Suprapubic skin (tissue), 4 donors: ENCODE measurements at regions not wholly inside any gene's neighbourhood (a gene's known extent, or its start where the extent isn't known, plus 50 kb on each side); places are given as distances from the start of the nearest gene placed in this dataset.

ENCODE experiments used
- DNase-seq, 2 donors: peaks; one replicate each; pipeline ENCODE4 v3.0.0-alpha.2; 2019; ENCODE audit warnings: low spot score in 2 of 2
- H3K27ac ChIP-seq: fragments of 200-600 bp; sonication (generic); one replicate; pipeline ENCODE4 v1.5.1; 2019
- H3K27me3 ChIP-seq: fragments of 200-600 bp; sonication (generic); one replicate; pipeline ENCODE4 v1.5.1; 2019
- H3K36me3 ChIP-seq: fragments of 200-600 bp; sonication (generic); one replicate; pipeline ENCODE4 v1.5.1; 2019
- H3K4me1 ChIP-seq: fragments of 200-600 bp; sonication (generic); one replicate; pipeline ENCODE4 v1.5.1; 2019
- H3K4me3 ChIP-seq: fragments of 200-600 bp; sonication (generic); one replicate; pipeline ENCODE4 v1.5.1; 2019; ENCODE audit warnings: mild to moderate bottlenecking
- H3K9me3 ChIP-seq: fragments of 200-600 bp; sonication (generic); one replicate; pipeline ENCODE4 v1.5.1; 2019
- EP300 ChIP-seq: sonication (generic); formaldehyde crosslinking; IDR thresholded peaks from one replicate; pipeline ENCODE4 v1.6.1; 2017; ENCODE audit warnings: antibody characterized with exemption
- POLR2A ChIP-seq, 2 donors: fragments of 450-650 bp; IDR thresholded peaks; one replicate each; pipeline ENCODE4 v1.6.1; 2017; ENCODE audit warnings: antibody characterized with exemption in 2 of 2, mild to moderate bottlenecking in 2 of 2, moderate library complexity in 2 of 2
- POLR2AphosphoS5 ChIP-seq, 3 donors: sonication (generic); formaldehyde crosslinking; IDR thresholded peaks; one replicate each; pipeline ENCODE4 v1.6.1; 2017; ENCODE audit warnings: antibody characterized with exemption in 3 of 3
- WGBS: methylation state at CpG from one replicate; pipeline ENCODE4 v1.1.5; 2018; 5-methylcytosine and 5-hydroxymethylcytosine counted together
- TF ChIP-seq, protein P1 (sequence below), 2 donors: fragments of 200-600 bp in 1 of 2; fragments of 450-650 bp in 1 of 2; sonication (generic) in 1 of 2; IDR thresholded peaks; one replicate each; pipeline ENCODE4 v1.5.1; 2016 to 2019; ENCODE audit warnings: antibody characterized with exemption in 2 of 2, mild to moderate bottlenecking in 1 of 2, moderate library complexity in 1 of 2

DNA sequence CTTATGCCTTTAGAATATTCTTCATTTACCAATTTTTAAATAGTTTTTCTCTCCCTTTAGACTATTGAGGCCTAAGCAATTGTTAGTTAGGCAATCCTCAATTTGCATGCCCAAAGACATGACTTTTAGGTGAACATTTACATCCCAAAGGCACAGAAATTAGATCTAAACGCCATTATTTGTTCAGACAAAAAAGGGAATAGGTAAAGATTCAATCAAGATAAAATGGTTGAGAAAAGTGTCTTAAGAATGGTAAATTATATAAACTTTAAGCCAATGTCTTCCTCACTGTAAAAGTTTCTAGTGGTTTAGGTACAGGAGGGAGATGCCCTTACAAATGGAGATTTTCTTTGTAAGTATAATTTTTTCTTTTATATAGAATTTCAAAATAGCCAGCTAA is 50.2 kb upstream of the MME start:
- Histone ChIP-seq H3K27me3 (no peaks in the 10 kb centered on the region), H3K27ac (no peak overlapping the region), H3K9me3 (no peaks in the 10 kb centered on the region), H3K4me3 (no peak overlapping the region), H3K36me3 (no peaks in the 10 kb centered on the region), H3K4me1 (no peaks in the 10 kb centered on the region)
- TF ChIP-seq EP300, result no peak
- TF ChIP-seq POLR2AphosphoS5 (IDR thresholded peaks at IDR 0.05), result no peak
- TF ChIP-seq, protein P1, sequence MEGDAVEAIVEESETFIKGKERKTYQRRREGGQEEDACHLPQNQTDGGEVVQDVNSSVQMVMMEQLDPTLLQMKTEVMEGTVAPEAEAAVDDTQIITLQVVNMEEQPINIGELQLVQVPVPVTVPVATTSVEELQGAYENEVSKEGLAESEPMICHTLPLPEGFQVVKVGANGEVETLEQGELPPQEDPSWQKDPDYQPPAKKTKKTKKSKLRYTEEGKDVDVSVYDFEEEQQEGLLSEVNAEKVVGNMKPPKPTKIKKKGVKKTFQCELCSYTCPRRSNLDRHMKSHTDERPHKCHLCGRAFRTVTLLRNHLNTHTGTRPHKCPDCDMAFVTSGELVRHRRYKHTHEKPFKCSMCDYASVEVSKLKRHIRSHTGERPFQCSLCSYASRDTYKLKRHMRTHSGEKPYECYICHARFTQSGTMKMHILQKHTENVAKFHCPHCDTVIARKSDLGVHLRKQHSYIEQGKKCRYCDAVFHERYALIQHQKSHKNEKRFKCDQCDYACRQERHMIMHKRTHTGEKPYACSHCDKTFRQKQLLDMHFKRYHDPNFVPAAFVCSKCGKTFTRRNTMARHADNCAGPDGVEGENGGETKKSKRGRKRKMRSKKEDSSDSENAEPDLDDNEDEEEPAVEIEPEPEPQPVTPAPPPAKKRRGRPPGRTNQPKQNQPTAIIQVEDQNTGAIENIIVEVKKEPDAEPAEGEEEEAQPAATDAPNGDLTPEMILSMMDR (IDR thresholded peaks at IDR 0.05), result no peak
- no peak for TF ChIP-seq POLR2A (IDR thresholded peaks at IDR 0.05)
- WGBS, result 90% methylated on average over 1 of the region's 1 CpG
- DNase-seq, result no peak

DNA sequence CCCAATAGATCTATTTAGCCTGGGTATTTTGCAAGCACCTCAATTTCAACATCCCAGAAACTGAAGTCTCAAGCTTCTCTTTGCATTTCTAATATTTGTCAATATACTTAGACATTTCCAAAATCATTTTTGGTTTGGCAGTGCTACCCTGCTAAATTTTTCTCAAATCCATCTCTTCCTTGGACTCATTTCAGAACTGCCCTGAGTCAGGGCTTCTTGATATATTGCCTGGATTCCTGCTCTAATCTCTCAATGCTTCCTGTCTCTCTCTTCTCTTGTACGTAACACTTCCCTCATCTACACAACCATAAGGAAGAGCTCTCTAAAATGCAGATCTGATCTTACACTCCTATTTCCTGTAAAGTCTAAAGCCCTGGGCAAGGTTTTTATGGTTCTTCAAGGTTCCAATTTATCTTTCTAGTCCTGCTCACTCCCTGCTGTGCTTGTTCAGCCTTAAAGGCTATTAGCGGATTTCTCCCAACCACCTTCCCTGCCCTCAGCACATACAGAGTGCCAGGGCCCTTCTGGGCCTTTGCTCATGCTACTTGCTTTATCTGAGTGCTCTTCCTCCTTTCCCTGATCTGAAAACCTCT is 53.0 kb upstream of the MME start:
- Histone ChIP-seq H3K4me1 (no peaks in the 10 kb centered on the region), H3K27ac (no peak overlapping the region), H3K9me3 (no peaks in the 10 kb centered on the region), H3K27me3 (no peaks in the 10 kb centered on the region), H3K36me3 (no peaks in the 10 kb centered on the region), H3K4me3 (no peak overlapping the region)
- no peak for TF ChIP-seq EP300
- TF ChIP-seq POLR2AphosphoS5 (IDR thresholded peaks at IDR 0.05), result no peak
- TF ChIP-seq POLR2A (IDR thresholded peaks at IDR 0.05), result no peak
- TF ChIP-seq, protein P1 (IDR thresholded peaks at IDR 0.05), result no peak
- DNase-seq, result no peak
- 29% methylated on average over 2 of the region's 2 CpGs for WGBS

DNA sequence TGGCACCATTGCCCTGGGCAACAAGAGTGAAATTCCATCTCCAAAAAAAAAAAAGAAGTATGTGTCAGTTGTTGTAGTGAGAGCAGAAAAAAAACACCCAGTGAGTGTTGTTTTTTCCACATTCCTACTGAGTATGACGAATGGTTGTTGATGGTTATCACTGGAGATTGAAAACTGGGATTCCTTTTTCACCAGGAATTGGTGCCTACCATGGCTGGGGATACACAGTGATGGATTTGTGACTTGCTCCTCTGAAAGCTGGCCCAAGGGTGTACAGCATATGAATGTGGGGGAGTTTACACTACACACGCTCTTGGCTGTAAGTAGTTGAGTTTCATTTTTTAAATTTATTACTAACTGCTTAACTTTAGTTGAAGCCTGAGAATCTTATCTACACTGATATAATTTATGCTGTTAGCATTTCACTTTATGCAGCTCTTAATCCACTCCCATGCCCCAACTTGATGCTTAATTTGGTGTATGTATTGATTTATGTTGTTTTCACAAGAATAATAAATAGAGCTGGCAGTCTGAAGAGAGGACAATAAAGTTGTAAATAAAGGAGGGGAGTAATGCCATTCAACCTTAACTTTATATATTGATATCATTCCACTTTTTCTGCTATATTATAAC is 56.0 kb upstream of the MME start:
- no peak for DNase-seq

DNA sequence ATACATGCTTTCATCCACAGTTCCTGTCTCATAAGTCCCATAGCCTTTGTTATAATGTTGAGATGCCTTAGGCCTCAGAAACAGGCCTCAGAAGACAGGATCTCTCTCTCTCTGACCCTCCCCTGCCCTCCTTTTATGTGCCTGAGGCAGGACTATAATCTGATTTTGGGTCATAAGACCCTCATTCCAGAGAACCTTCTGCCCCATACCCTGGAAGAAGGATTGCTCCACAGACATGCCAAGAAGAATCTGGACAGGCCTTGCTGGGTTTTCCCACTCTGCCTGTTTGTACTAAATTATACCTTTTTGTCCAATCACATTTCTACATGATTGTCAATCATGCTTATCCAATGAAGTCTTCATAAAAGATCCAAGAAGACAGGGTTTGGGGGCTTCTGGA is 57.2 kb upstream of the MME start:
- Histone ChIP-seq H3K27ac (no peak overlapping the region), H3K27me3 (no peaks in the 10 kb centered on the region), H3K4me1 (no peaks in the 10 kb centered on the region), H3K4me3 (no peak overlapping the region), H3K36me3 (no peaks in the 10 kb centered on the region), H3K9me3 (no peaks in the 10 kb centered on the region)
- TF ChIP-seq POLR2AphosphoS5 (IDR thresholded peaks at IDR 0.05) (no peak), EP300 (no peak), POLR2A (IDR thresholded peaks at IDR 0.05) (no peak)
- TF ChIP-seq, protein P1 (IDR thresholded peaks at IDR 0.05), result no peak
- DNase-seq, result no peak

More for the DNA sequence above, 56.0 kb upstream of the MME start:
- H3K36me3 ChIP-seq, result no peaks in the 10 kb centered on the region
- H3K4me1 ChIP-seq, result no peaks in the 10 kb centered on the region
- H3K27ac ChIP-seq, result no peak overlapping the region
- WGBS, result 66% methylated on average over 2 of the region's 2 CpGs
- no peaks in the 10 kb centered on the region for H3K27me3 ChIP-seq
- no peak overlapping the region for H3K4me3 ChIP-seq
- H3K9me3 ChIP-seq, result no peaks in the 10 kb centered on the region
- TF ChIP-seq, protein P1 (IDR thresholded peaks at IDR 0.05), result no peak
- TF ChIP-seq POLR2AphosphoS5 (IDR thresholded peaks at IDR 0.05), result no peak
- TF ChIP-seq EP300, result no peak
- TF ChIP-seq POLR2A (IDR thresholded peaks at IDR 0.05), result no peak

DNA sequence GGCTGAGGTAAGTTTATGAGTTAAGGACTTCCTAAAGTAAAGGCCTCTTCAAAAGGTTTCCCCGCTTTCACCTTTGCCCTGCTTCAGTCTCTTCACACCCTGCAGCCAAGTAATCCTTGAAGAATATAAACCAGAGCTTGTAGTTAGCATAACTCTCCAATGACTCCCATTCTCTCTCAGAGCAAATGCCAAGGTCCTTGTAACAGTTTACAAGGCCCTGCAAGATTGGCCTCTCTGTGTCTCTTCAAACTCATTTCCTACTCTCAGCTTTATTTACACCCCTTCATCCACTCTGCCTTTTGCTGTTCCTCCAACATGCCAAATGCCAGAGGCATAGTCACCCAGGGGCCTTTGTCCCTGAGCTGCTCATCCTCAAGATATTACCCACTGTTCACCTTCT is 60.5 kb upstream of the MME start:
- Histone ChIP-seq H3K36me3 (no peaks in the 10 kb centered on the region), H3K27me3 (no peaks in the 10 kb centered on the region), H3K27ac (no peak overlapping the region), H3K4me1 (no peaks in the 10 kb centered on the region), H3K9me3 (no peaks in the 10 kb centered on the region), H3K4me3 (no peak overlapping the region)
- no peak for DNase-seq
- WGBS, result 96% methylated on average over 1 of the region's 1 CpG
- no peak for TF ChIP-seq POLR2A (IDR thresholded peaks at IDR 0.05)
- no peak for TF ChIP-seq EP300
- TF ChIP-seq, protein P1 (IDR thresholded peaks at IDR 0.05), result no peak
- no peak for TF ChIP-seq POLR2AphosphoS5 (IDR thresholded peaks at IDR 0.05)
